Keratinocyte (primary cell): ENCODE measurements at regions not wholly inside any gene's neighbourhood (a gene's known extent, or its start where the extent isn't known, plus 50 kb on each side); places are given as distances from the start of the nearest gene placed in this dataset.

Experiments used
- CTCF ChIP-seq, 3 experiments: IDR thresholded peaks in 1 of 3; conservative IDR thresholded peaks in 1 of 3; optimal IDR thresholded peaks in 1 of 3; 2 replicates in 2 of 3; 3 replicates in 1 of 3; pipeline versions ENCODE3 to v1.5.1; 2011; ENCODE audit warnings: low read length in 3 of 3, mild to moderate bottlenecking in 3 of 3, moderate library complexity in 2 of 3, control low read depth in 1 of 3, inconsistent platforms in 1 of 3; ENCODE audit not compliant: insufficient read depth in 2 of 3; ENCODE audit errors: extremely low read depth in 1 of 3
- EZH2 ChIP-seq: IDR thresholded peaks from one replicate; pipeline ENCODE4 v1.6.1; 2012; ENCODE audit warnings: inconsistent platforms, mild to moderate bottlenecking, low read length, moderate library complexity

DNA sequence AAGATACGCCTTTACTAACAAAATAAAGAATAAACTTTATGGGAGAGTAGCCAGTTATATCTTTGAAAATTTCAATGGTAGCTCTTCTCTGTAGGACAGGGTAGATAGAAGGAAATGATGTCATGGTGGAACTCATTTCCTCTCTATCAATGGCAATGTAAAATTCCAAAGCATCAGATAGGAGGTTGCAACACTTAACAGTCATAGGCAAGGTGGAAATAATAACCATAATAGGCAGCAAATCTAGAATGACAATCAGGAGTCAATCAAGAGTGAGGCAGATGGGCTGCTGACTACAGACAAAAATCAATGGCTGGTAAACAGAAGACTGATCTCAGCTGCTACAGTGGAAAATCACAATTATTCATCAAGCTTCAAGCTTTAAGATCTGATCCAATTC is 53.9 kb upstream of the TET2 start:
- TF ChIP-seq EZH2: no peak
- TF ChIP-seq CTCF (optimal IDR thresholded peaks at IDR 0.05 in 1 of 3, IDR thresholded peaks at IDR 0.05 in 1 of 3, conservative IDR thresholded peaks at IDR 0.05 in 1 of 3; ENCODE audit: extremely low read depth in 1 of 3, insufficient read depth in 2 of 3, low read length in 3 of 3): no peak
